ENCODE measurements at regions not wholly inside any gene's neighbourhood (a gene's known extent, or its start where the extent isn't known, plus 50 kb on each side); places are given as distances from the start of the nearest gene placed in this dataset.
"Not testable (repeated sequence)": the region's sequence is repeated elsewhere in the genome, so short reads cannot be mapped to it uniquely, and the experiment has no call there.

GRCh38 chr1:99062192-99062591 lies 57.5 kb upstream of the PLPPR5 start:
- DNase-seq: no peak

- no peak for DNase-seq
These were observed 64.5 kb upstream of the PLPPR5 start for GRCh38 chr1:99069146-99069545.

- not testable (repeated sequence) for DNase-seq
These were observed 73.9 kb upstream of the PLPPR5 start for GRCh38 chr1:99078529-99078928.

- no peak for DNase-seq
These were observed 77.7 kb upstream of the PLPPR5 start for GRCh38 chr1:99082366-99082765.

GRCh38 chr1:99083338-99083737 lies 78.7 kb upstream of the PLPPR5 start:
- no peak for DNase-seq

- no peak for DNase-seq
These were observed 79.9 kb upstream of the PLPPR5 start for GRCh38 chr1:99084562-99084961.

GRCh38 chr1:99086057-99086456 lies 81.4 kb upstream of the PLPPR5 start:
- DNase-seq: no peak

- no peak for DNase-seq
These were observed 93.9 kb upstream of the PLPPR5 start for GRCh38 chr1:99098589-99098988.

- DNase-seq: no peak
These were observed 101.6 kb upstream of the PLPPR5 start for GRCh38 chr1:99106274-99106673.

- no peak for DNase-seq
These were observed 103.0 kb upstream of the PLPPR5 start for GRCh38 chr1:99107680-99108079.

- DNase-seq: no peak
These were observed 105.7 kb upstream of the PLPPR5 start for GRCh38 chr1:99110140-99111041.

- no peak for DNase-seq
These were observed 110.6 kb upstream of the PLPPR5 start for GRCh38 chr1:99115231-99115630.

GRCh38 chr1:99119188-99119587 lies 114.5 kb upstream of the PLPPR5 start:
- DNase-seq: peak in 11 of 56 donors; percentile 1 to 23 (median 3)

GRCh38 chr1:99122039-99122438 lies 117.4 kb upstream of the PLPPR5 start:
- no peak for DNase-seq

GRCh38 chr1:99123936-99124335 lies 119.3 kb upstream of the PLPPR5 start:
- DNase-seq: no peak

GRCh38 chr1:99131546-99131945 lies 126.9 kb upstream of the PLPPR5 start:
- DNase-seq: no peak

- DNase-seq: no peak
These were observed 129.3 kb upstream of the PLPPR5 start for GRCh38 chr1:99133756-99134500.

- DNase-seq: no peak
These were observed 126.6 kb upstream of the PLPPR4 start for GRCh38 chr1:99137554-99138206.

GRCh38 chr1:99139876-99140275 lies 124.4 kb upstream of the PLPPR4 start:
- no peak for DNase-seq

- no peak for DNase-seq
These were observed 118.0 kb upstream of the PLPPR4 start for GRCh38 chr1:99146129-99146848.

- no peak for DNase-seq
These were observed 114.3 kb upstream of the PLPPR4 start for GRCh38 chr1:99149952-99150351.

All from nucleus accumbens (tissue), 56 donors.